Fibroblast of lung (primary cell): ENCODE measurements at regions not wholly inside any gene's neighbourhood (a gene's known extent, or its start where the extent isn't known, plus 50 kb on each side); places are given as distances from the start of the nearest gene placed in this dataset.

Experiments used
- DNase-seq, 2 donors: peaks; one replicate each; pipeline versions ENCODE4 v3.0.0 to v3.0.0-alpha.2; 2010; ENCODE audit warnings: low read depth in 2 of 2
- H2AFZ ChIP-seq: 2 replicates; pipeline ENCODE4 v1.5.1; 2012; ENCODE audit warnings: low read length, control low read depth, inconsistent platforms
- H3K27ac ChIP-seq: 2 replicates; pipeline ENCODE4 v1.5.1; 2011; ENCODE audit warnings: low read length, control low read depth; ENCODE audit not compliant: insufficient read depth
- H3K27me3 ChIP-seq: 2 replicates; pipeline ENCODE4 v1.5.1; 2011; ENCODE audit warnings: mild to moderate bottlenecking, low read length; ENCODE audit not compliant: control insufficient read depth, insufficient read depth
- H3K36me3 ChIP-seq: 2 replicates; pipeline ENCODE4 v1.5.1; 2011; ENCODE audit warnings: low read length; ENCODE audit not compliant: control insufficient read depth, insufficient read depth
- H3K4me1 ChIP-seq: 2 replicates; pipeline ENCODE4 v1.5.1; 2011; ENCODE audit warnings: low read length; ENCODE audit not compliant: control insufficient read depth, insufficient read depth; ENCODE audit errors: extremely low read depth
- H3K4me2 ChIP-seq: 2 replicates; pipeline ENCODE4 v1.5.1; 2011; ENCODE audit warnings: low read length, control low read depth; ENCODE audit not compliant: insufficient read depth; ENCODE audit errors: extremely low read depth
- H3K4me3 ChIP-seq, 4 experiments: fragments of 200-600 bp in 1 of 4; sonication (generic) in 1 of 4; replicated peaks in 1 of 4; 2 replicates each; pipeline ENCODE4 v1.5.1; 2011 to 2016; ENCODE audit warnings: low read length in 4 of 4, low read depth in 3 of 4, mild to moderate bottlenecking in 3 of 4, control low read depth in 2 of 4, inconsistent platforms in 1 of 4, mixed read lengths in 1 of 4; ENCODE audit not compliant: insufficient read depth in 1 of 4; ENCODE audit errors: control extremely low read depth in 1 of 4
- H3K79me2 ChIP-seq: 2 replicates; pipeline ENCODE4 v1.5.1; 2012; ENCODE audit warnings: mild to moderate bottlenecking, low read length, inconsistent platforms; ENCODE audit not compliant: control insufficient read depth, insufficient read depth
- H3K9ac ChIP-seq: 2 replicates; pipeline ENCODE4 v1.5.1; 2011; ENCODE audit warnings: mild to moderate bottlenecking, low read length, control low read depth; ENCODE audit not compliant: insufficient read depth
- H3K9me3 ChIP-seq: 2 replicates; pipeline ENCODE4 v1.5.1; 2012; ENCODE audit warnings: low read depth, low read length; ENCODE audit not compliant: control insufficient read depth, insufficient read depth
- H4K20me1 ChIP-seq: 2 replicates; pipeline ENCODE4 v1.5.1; 2011; ENCODE audit warnings: low read length; ENCODE audit not compliant: control insufficient read depth, insufficient read depth; ENCODE audit errors: extremely low read depth
- CTCF ChIP-seq, 2 donors: IDR thresholded peaks in 1 of 2; conservative IDR thresholded peaks in 1 of 2; 1 replicate in 1 of 2; 2 replicates in 1 of 2; pipeline ENCODE4 v1.5.1; 2011 to 2012; ENCODE audit warnings: low read length in 2 of 2, control low read depth in 1 of 2, inconsistent platforms in 1 of 2, low read depth in 1 of 2, mild to moderate bottlenecking in 1 of 2
- EZH2 ChIP-seq: IDR thresholded peaks from 2 replicates; pipeline ENCODE4 v1.5.1; 2012; ENCODE audit warnings: low read length, control low read depth, mild to moderate bottlenecking; ENCODE audit errors: missing control alignments

DNA sequence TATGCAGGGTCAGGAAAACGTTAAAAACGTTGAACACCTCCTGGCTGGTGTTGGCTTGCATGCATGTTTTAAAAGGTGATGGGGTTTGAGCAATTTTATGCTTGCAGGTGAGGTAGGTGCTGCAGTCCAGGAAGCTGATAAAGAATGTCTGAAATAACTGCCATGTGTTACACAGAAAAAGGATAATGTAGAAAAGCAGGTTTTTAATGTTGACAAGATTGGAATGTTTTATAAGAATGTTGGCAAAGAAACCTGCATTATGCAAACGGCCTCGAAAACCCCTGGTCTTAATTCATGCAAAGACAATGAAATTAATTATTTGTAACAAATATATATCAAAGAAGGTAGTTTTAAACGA, 723.7 kb upstream of the AGA start:
- H3K36me3 ChIP-seq: no peaks in the 10 kb centered on the region
- H3K9me3 ChIP-seq: no peaks in the 10 kb centered on the region
- no peak overlapping the region for H3K4me2 ChIP-seq
- TF ChIP-seq EZH2 (no peak), CTCF (conservative IDR thresholded peaks at IDR 0.05 in 1 of 2, IDR thresholded peaks at IDR 0.05 in 1 of 2; ENCODE audit: low read depth in 1 of 2, low read length in 2 of 2) (no peak)
- H3K27ac ChIP-seq: no peak overlapping the region
- no peaks in the 10 kb centered on the region for H4K20me1 ChIP-seq
- DNase-seq: no peak
- no peaks in the 10 kb centered on the region for H3K27me3 ChIP-seq
- H3K9ac ChIP-seq: no peak overlapping the region
- H3K79me2 ChIP-seq: no peaks in the 10 kb centered on the region
- no peak overlapping the region for H3K4me3 ChIP-seq
- H3K4me1 ChIP-seq: no peaks in the 10 kb centered on the region
- no peak overlapping the region for H2AFZ ChIP-seq

- no peak for DNase-seq
- Histone ChIP-seq H4K20me1 (no peaks in the 10 kb centered on the region), H3K36me3 (no peaks in the 10 kb centered on the region), H3K4me3 (no peak overlapping the region), H3K4me2 (no peak overlapping the region), H3K79me2 (no peaks in the 10 kb centered on the region), H3K9ac (no peak overlapping the region), H3K9me3 (no peaks in the 10 kb centered on the region), H3K4me1 (no peaks in the 10 kb centered on the region), H3K27me3 (no peaks in the 10 kb centered on the region), H3K27ac (no peak overlapping the region), H2AFZ (no peak overlapping the region)
- TF ChIP-seq EZH2 (no peak), CTCF (conservative IDR thresholded peaks at IDR 0.05 in 1 of 2, IDR thresholded peaks at IDR 0.05 in 1 of 2; ENCODE audit: low read depth in 1 of 2, low read length in 2 of 2) (no peak)
These were observed 731.5 kb upstream of the AGA start for GRCh38 chr4:178173771-178174170.

DNA sequence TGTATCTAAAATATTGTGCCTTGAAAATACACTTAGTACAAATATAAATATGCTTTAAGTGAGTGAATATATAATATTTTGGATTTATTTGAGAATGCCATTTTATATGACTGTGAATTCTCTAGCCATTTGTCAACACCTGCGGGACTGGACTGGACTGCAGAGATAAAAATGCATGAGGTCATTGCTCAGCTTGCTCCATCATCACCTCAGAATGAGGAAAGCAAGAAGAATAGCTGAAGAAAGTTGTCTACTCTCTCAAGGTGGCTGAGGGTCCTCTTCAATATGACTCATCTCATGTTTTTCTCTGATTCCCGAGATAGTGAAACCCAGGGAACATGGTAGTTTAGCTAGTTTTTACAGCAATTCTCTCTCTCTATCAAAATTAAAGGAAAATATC, 732.5 kb upstream of the AGA start:
- no peaks in the 10 kb centered on the region for H4K20me1 ChIP-seq
- no peak overlapping the region for H3K27ac ChIP-seq
- no peaks in the 10 kb centered on the region for H3K9me3 ChIP-seq
- no peak overlapping the region for H3K4me3 ChIP-seq
- no peak overlapping the region for H2AFZ ChIP-seq
- no peaks in the 10 kb centered on the region for H3K79me2 ChIP-seq
- H3K36me3 ChIP-seq: no peaks in the 10 kb centered on the region
- TF ChIP-seq CTCF (conservative IDR thresholded peaks at IDR 0.05 in 1 of 2, IDR thresholded peaks at IDR 0.05 in 1 of 2; ENCODE audit: low read depth in 1 of 2, low read length in 2 of 2): no peak
- TF ChIP-seq EZH2: no peak
- no peaks in the 10 kb centered on the region for H3K27me3 ChIP-seq
- H3K9ac ChIP-seq: no peak overlapping the region
- no peak overlapping the region for H3K4me2 ChIP-seq
- no peaks in the 10 kb centered on the region for H3K4me1 ChIP-seq
- DNase-seq: no peak
